GM19468 (cell line): ENCODE measurements at regions not wholly inside any gene's neighbourhood (a gene's known extent, or its start where the extent isn't known, plus 50 kb on each side); places are given as distances from the start of the nearest gene placed in this dataset.

ENCODE experiments used
- ATAC-seq: cut with Tn5 transposase; IDR thresholded peaks from one replicate; pipeline ENCODE4 v1.9.1; 2021; ENCODE audit warnings: mild to moderate bottlenecking, moderate library complexity, moderate number of reproducible peaks; ENCODE audit not compliant: unreplicated experiment; ENCODE audit errors: extremely low read depth

DNA sequence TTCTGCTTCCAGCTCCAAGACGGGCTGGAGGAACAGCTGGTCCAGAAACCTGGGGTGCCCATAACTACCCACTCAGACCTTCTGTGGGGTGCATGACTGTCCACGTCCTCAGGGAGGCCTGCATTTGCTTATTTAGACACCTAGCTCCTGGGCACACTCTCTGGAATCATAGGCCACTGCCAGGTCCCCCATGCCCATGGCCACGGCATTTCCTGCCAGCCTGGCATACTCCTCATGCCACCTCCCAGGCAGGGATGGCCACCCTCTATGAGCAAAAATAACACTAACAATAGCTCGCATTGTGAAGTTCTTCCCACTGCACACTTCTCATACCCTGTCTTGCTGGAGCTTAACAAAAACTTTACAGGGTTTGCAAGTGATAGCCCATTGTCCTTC lies 166.9 kb upstream of the TPM1 start:
- ATAC-seq: no peak

DNA sequence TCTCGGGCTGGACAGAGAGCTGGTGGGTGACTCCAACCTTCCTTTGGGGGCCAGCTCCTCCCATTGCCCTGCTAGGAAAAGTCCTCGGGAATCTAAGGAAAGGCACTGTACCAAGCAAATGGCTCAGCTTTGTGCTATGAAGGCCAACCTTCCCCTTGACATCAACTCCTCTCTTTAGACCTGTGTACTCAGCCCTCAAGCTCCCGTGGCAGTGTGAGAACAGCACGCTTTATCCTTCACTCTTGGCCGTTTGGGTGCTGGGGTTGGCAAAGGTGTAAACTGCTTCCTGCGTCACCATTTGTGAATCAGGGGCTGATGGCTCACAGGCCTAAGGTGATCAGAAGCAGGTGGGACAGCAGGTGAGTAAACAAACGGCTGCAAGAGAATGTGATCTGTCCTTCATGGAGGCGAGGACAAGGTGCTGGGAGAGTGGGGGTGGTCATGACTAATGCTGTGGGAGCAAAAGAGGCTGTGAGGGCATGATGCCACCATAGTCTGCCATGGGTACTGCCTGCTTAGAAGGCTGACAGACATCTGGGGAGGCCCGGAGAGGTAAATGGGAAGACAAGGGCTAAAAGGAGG lies 165.2 kb upstream of the TPM1 start:
- ATAC-seq: no peak

DNA sequence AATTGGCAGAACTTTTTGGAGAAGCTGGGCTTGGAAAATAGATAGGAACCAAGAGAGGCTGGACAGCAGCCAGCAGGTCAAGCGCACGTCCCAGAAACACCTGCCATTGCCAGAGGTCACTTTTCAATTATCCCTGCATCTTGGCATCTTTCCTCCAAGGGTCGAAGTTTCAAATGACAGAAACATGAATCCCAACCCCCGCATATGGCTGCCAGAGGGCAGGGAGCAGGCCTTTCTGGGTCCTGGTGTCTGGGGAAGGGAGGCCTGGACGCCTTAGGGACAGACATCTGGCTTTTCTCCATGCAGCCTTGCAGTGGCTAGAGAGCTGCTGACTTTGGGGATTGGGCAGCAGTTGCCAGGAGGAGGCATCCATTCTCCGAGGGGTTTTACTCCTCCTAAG lies 164.5 kb upstream of the TPM1 start:
- ATAC-seq: no peak

DNA sequence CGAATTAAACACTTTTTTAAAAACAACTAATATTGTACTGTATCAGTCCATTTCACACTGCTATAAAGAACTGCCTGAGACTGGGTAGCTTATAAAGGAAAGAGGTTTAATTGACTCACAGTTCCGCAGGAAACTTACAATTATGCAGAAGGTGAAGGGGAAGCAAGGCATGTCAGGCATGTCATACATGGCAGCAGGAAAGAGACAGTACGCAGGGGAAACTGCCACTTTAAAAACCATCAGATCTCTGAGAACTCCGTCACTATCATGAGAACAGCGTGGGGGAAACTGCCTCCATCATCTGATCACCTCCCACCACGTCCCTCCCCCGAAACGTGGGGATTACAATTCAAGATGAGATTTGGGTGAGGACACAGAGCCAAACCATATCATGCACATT lies 162.8 kb upstream of the TPM1 start:
- ATAC-seq: no peak

DNA sequence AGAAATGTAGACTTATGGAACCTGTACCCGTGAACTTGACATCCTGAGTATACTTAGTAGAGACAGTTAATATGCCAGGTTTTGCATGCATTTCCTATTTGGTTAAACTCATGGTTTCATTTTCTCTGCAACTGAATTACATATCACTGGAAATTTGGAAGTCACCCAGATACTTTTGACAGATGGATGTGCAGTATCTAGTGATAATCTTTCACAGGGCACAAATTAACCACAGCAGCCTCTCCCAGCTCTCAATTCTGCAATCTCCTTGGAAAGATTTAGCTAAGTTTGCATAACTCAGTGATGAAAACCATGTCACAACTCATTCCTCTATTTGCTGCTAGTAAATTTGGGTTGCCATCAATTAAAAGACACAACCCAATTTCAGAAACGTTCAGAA lies 162.3 kb upstream of the TPM1 start:
- ATAC-seq: no peak

DNA sequence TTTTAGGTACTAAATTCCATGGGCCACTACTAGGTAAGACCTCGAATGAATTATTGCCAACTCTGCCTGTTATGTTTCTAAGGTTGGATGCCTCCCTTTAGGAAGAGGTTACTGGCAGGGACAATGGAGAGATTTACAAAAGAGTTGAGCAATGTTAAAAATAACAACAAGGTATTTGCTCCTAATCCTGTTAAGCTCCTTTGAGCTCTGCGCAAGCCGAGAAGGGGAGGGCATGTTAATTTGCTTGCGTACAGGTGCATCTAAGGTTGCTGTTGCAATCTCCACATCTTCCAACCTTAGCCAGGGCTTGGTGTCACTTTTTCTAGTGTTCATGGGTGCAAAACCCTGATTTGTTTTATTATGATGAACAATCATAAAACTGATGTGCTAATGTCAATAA lies 161.5 kb upstream of the TPM1 start:
- no peak for ATAC-seq

DNA sequence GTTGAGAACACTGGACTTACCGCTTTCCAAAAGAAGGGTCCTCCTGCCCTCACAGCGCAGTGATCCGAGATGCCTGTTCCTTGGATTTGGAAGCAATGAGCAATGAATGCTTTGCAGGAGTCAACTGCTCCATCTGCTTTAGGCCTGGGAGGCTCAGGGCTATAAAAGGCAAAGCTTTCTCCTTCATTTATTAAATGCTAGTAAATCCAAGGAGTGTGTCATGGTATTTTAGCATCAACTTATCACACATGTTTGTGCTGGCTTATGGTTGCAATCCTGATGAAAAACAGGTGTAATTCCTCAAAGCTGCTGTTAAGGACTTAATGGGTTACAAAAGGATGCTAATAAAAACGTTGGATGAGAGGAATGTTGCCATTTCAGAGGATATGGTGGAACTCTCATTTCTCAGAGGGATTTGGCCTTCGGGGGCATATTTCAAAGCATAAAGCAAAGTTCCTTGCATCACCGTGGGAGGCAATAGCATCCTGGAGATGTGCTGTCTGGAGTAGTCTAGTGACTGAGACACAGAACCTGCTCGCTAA lies 158.5 kb upstream of the TPM1 start:
- no peak for ATAC-seq

DNA sequence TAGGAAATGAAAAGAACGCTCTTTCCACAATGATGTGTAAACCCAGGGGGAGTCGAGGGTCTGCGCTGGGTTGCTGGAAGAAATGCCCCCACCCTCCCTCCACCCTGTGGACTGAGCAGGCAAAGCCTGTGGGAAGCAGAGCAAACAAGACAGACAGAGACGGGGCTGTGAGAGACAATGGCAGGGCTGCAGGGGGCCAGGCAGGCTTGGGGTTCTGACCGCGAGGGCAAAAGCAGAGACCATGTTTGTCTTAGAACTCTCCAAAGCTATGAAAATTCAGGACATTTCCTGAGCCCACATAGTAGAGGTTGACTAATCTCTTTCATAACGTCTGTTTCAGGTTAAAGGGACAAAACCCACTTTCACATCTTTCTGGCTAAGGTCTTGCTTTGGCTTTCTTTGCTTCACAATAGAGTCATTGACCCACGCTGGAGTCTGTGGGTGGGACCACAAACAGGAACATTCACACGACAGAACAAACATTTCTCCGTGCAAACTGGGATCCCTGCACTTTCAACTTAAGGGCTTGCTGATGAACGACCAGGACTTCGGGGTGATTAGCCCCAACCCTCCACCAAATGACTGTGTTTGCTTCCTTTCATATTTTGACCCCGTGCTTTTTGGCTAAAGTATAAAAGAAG lies 156.0 kb upstream of the TPM1 start:
- ATAC-seq: no peak

DNA sequence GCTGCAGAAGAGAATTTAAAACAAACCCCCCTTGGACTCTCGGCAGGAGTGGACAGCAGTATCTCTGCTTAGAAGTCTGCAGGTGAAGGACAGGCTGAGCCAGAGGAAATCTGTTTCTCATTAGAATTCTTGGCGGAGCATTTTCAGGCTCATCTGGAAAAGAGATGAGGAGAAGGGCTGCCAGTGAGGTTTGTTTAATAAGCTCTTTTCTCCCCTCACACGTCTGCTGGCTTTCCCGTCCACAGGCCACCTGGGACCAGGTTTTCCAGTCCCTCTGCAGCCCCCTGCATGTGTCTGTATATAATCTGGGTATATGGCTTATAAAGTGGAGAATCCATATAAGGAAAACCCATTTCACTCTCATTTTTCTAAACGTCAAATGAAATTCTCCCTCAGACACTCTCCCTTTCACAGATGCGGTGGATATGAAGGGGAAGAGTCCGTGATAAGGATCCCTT lies 155.4 kb upstream of the TPM1 start:
- ATAC-seq: no peak

DNA sequence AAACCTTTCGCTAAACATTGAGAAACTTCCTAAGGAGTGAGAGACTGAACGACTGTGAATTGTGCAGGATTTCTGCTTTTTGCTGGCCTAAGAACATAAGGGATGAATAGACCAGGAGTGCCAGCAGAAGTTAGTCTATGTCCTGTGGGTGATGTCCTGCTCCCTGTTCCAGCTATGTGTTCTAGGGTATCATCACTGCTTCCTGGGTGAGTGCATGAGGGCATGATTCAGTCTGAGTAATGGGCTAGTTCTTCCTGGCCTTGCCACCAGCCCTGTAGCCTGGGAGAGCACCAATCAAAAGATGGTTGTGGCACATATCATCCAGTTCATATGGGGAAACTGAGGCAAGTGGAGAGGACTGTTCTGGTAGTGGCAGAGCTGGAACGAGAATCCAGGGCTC lies 153.9 kb upstream of the TPM1 start:
- no peak for ATAC-seq

DNA sequence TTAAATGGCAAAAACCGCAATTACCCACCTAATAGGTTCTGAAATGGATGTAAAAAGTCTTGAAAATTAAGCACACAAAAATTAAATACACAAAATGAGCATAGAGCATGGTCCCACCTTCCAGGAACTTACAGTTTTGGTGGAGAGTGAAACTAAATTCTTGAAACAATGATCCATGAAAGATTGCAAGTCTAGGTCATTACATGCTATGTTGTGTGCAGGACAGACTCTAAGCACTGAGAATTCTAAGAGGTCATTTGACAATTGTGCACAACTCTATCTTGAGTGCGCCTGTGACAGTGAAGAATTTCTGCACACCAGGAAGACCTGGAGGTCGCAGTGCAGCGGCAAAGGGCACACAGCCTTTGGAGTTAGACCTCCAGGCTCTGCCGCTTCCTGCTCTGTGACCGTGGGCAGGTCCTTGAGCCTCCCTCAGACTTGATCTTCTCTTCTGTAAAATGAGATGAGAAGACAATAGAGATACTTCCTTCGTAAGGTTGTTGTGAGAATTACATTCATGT lies 153.3 kb upstream of the TPM1 start:
- no peak for ATAC-seq

DNA sequence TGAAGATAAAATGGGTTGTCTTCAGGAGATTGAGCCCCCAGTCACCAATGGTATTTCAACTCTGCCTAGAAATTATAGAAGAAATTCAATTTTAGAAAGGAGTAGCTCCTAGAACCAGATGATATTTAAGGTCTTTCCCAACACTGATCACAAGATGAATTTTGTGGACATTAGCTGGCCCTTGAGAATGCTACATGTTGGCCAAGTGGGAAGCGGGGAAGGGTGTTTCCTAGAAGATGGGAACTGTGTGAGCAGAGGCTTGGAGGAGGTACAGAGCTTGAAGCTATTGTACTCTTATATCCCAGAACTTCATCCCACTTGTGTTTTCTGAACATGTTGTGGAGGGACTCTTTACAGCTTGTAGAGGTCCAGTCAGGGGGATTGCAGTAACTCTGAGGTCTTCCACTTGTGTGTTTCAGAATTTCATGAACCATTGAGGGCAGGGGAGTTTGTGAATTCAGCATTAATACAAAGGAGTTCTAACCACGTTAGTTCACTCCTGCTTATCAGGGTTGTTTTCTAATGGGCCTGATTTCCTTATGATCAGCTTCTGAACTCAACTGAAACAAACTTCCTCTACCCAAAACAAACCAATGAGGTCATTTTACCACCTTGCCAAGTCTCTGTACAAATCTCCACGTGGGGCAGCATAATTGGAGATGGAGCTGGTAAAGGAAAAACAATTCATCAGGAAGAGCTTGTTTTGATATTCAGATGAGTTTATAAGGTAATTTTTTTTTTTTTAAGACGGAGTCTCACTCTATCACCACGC lies 152.6 kb upstream of the TPM1 start:
- no peak for ATAC-seq

DNA sequence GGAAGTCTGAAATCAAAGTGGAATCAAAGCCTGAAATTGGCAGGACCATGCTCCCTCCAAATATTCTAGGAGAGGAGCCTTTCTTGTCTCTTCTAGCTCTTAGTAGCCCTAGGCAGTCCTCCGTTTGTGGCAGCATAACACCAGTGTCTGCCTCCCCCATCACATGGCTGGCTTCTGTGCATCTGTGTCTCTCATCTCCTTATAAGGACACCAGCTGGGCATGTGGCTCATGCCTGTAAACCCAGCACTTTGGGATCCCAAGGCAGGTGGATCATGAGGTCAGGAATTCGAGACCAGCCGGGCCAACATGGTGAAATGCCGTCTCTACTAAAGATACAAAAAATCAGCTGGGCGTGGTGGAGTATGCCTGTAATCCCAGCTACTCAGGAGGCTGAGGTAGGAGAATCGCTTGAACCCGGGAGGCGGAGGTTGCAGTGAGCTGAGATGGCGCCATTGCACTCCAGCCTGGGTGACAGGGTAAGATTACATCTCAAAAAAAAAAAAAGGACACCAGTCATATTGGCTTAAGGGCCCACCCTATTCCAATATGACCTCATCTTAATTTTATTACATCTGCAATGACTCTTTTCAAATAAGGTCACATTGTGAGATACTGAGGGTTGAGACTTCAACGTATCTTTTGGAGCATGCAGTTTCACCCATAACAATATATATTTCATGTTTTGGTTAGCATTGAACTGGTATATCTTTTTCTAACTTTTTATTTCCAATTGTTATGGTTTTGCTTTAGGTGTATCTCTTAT lies 148.0 kb upstream of the TPM1 start:
- no peak for ATAC-seq

DNA sequence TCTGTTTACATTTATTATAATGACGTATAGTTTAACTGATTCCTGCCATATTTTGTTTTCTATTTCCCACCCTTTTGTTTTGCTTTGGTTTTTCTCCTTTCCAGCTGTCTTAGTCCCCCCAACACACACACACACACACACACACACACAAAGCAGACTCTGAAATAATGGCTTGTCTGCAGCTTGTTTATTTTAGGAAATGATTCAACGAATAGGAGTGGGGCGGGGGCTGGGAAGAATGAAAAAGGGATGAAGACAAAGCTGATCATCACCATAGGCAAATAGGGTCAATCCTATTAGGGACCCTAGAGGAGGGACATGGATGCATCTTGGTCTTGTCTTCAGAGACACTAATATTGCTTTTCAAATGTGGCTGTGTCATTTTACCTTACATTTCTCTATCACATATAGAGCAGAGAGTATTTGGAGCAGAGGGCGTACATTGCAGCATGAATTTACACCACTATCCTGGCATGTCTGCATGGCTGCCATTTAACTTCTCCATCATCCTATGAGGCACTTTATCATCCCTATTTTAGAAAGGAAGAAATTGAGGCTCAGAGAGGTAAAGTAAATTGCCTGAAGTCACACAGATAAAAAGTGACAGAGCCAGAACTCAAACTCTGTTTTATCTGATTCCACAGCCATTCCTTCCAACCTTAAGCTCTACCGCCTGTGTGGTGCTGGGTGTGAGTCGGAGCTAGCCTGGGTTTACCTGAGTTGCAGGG lies 147.2 kb upstream of the TPM1 start:
- no peak for ATAC-seq

DNA sequence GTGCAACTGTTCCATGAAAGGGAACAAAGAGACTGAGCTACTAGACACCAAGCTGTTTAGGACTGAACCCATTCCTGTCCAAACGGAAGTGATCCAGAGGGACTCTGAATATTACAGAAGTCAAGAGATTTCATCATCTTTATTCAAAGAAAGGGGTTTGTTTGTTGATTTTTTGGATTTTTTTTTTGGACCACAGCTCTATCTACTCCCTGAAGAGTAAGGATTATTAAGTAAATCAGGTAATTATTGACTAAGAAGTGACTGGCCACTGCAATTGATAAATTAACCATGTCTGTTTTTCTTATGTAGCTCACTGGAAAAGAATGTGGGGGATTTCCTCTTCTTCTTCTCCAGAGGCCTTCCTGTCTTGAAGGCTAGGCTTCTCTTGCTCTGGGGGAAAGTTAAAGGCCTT lies 146.6 kb upstream of the TPM1 start:
- ATAC-seq: no peak

DNA sequence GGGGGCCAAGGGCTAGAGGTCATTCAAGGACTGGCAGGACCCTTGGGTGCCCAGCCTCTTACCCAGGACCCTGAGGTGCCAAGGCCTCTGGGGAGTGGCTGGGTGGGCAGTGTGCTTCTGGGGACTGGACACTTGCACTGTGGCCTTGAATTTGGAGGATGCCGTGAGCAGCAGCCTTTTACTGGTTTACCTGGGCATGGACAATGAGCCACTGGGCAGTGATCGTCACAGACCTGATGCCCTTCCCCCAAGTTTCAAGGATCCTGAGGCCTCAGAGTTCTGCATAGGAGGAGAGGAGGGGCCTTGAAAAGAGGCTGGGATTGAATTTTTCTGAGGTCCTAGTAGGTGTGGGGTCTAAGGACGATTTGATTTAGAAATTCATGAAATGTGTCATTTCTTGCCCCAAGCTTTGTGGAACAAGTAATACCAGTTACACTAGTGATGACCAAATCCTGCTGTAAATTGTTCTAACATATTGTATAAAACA lies 146.1 kb upstream of the TPM1 start:
- no peak for ATAC-seq

DNA sequence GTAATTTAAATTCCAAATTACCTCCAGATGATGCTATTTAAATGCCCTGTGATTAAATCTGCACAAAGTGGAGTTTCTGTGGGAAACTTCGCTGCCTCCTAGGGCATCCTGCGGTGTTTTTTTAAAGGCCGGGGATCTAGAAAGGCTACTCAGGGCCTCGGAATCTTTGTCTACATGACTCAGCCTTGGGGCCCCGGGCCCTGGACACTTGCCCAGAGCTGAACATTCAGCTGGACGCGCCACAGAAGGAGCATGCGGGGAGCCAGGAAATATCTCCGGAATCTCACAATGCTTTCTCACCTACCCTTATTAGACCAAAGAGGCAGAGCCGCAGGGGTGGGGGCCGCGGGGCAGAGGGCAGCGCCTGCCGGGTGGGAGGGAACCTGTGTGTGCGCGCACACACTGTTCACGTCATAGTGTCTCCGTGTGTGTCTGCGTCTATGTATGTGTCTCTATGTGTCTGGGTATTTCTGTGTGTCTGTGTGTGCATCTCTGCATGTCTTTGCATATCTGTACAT lies 145.5 kb upstream of the TPM1 start:
- no peak for ATAC-seq

DNA sequence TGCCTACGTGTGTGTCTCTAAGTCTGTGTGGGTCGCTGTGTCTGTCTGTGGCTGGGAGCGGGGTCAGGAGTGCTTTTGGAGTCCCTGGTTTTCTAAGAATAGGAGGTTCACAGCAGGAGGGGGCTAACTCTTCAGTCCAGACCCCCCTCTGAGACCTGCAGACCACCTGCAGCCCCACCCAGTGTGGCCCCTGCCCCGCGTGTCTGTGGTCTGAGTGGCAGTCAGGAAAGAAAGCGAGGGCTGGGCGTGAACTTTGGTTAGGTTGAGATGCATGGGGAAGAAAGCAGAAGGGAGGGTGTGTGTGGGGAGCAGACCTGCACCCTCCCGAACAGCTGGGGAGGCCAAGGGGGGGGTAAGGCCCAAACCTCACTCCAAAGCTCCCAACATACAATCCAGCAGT lies 144.9 kb upstream of the TPM1 start:
- no peak for ATAC-seq

DNA sequence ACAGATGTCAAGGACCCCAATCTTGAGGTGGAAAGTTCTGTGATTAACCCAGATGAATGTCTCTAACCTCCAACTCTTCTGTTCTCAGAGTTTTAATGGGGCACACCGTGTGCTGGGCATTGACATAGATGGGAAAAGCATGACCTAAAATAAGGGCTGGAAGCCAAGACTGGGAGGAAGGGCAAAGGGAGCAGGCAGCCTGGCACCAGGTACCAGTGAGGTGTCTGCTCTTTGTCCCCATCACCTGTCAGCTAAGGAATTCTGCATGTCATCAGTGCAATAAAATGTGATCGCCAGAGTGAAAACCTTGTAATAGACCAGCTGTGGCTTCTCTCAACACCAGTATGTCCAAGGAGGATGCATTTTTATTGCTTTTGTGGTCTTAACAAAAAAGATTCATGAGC lies 143.5 kb upstream of the TPM1 start:
- ATAC-seq: no peak
